ENCODE measurements at regions not wholly inside any gene's neighbourhood (a gene's known extent, or its start where the extent isn't known, plus 50 kb on each side); places are given as distances from the start of the nearest gene placed in this dataset.

GRCh38 chr6:71642120-71642519, 244.2 kb upstream of the RIMS1 start:
- H3K4me3 ChIP-seq (ENCODE audit: low read length): no peak overlapping the region
- no peak for DNase-seq (ENCODE audit: low read depth)
- TF ChIP-seq CTCF (conservative IDR thresholded peaks at IDR 0.05; ENCODE audit: low read depth, low read length): no peak

GRCh38 chr6:71642793-71643192, 243.6 kb upstream of the RIMS1 start:
- DNase-seq (ENCODE audit: low read depth): no peak
- no peak overlapping the region for H3K4me3 ChIP-seq (ENCODE audit: low read length)
- no peak for TF ChIP-seq CTCF (conservative IDR thresholded peaks at IDR 0.05; ENCODE audit: low read depth, low read length)

- no peak overlapping the region for H3K4me3 ChIP-seq (ENCODE audit: low read length)
- no peak for DNase-seq (ENCODE audit: low read depth)
- TF ChIP-seq CTCF (conservative IDR thresholded peaks at IDR 0.05; ENCODE audit: low read depth, low read length): no peak
These were observed 241.1 kb upstream of the RIMS1 start for GRCh38 chr6:71645299-71645698.

GRCh38 chr6:71649915-71650314, 236.4 kb upstream of the RIMS1 start:
- no peak overlapping the region for H3K4me3 ChIP-seq (ENCODE audit: low read length)
- DNase-seq (ENCODE audit: low read depth): no peak
- TF ChIP-seq CTCF (conservative IDR thresholded peaks at IDR 0.05; ENCODE audit: low read depth, low read length): no peak

GRCh38 chr6:71651636-71652035, 234.7 kb upstream of the RIMS1 start:
- TF ChIP-seq CTCF (conservative IDR thresholded peaks at IDR 0.05; ENCODE audit: low read depth, low read length): no peak
- DNase-seq (ENCODE audit: low read depth): no peak
- no peak overlapping the region for H3K4me3 ChIP-seq (ENCODE audit: low read length)

- H3K4me3 ChIP-seq (ENCODE audit: low read length): no peak overlapping the region
- TF ChIP-seq CTCF (conservative IDR thresholded peaks at IDR 0.05; ENCODE audit: low read depth, low read length): no peak
- no peak for DNase-seq (ENCODE audit: low read depth)
These were observed 230.2 kb upstream of the RIMS1 start for GRCh38 chr6:71656121-71656520.

- TF ChIP-seq CTCF (conservative IDR thresholded peaks at IDR 0.05; ENCODE audit: low read depth, low read length): no peak
- peak; percentile 4 for DNase-seq (ENCODE audit: low read depth)
- no peak overlapping the region for H3K4me3 ChIP-seq (ENCODE audit: low read length)
These were observed 220.4 kb upstream of the RIMS1 start for GRCh38 chr6:71665931-71666330.

Data from retinal pigment epithelial cell (primary cell).